Sigmoid colon (tissue), 6 donors: ENCODE measurements at regions not wholly inside any gene's neighbourhood (a gene's known extent, or its start where the extent isn't known, plus 50 kb on each side); places are given as distances from the start of the nearest gene placed in this dataset.
"Not testable (repeated sequence)": the region's sequence is repeated elsewhere in the genome, so short reads cannot be mapped to it uniquely, and the experiment has no call there.

Experiments
- DNase-seq: peaks from one replicate; pipeline ENCODE4 v3.0.0-alpha.2; 2019
- H3K27ac ChIP-seq, 4 donors: fragments of 200-600 bp; sonication (generic); one replicate each; pipeline ENCODE4 v1.5.1; 2016 to 2019; ENCODE audit warnings: mild to moderate bottlenecking in 1 of 4
- H3K27me3 ChIP-seq, 3 donors: fragments of 200-600 bp; sonication (generic); one replicate each; pipeline ENCODE4 v1.5.1; 2019; ENCODE audit warnings: mild to moderate bottlenecking in 1 of 3
- H3K36me3 ChIP-seq, 4 donors: fragments of 200-600 bp; sonication (generic); one replicate each; pipeline ENCODE4 v1.5.1; 2016 to 2019
- H3K4me1 ChIP-seq, 4 donors: fragments of 200-600 bp; sonication (generic); one replicate each; pipeline ENCODE4 v1.5.1; 2017 to 2019
- H3K4me3 ChIP-seq, 4 donors: fragments of 200-600 bp; sonication (generic); one replicate each; pipeline ENCODE4 v1.5.1; 2017 to 2019; ENCODE audit warnings: mild to moderate bottlenecking in 2 of 4, moderate library complexity in 1 of 4
- H3K9me3 ChIP-seq, 4 donors: fragments of 200-600 bp in 3 of 4; sonication (generic) in 3 of 4; one replicate each; pipeline versions ENCODE4 v1.5.1 to v1.6.1; 2013 to 2019
- WGBS, 2 donors: extraction: QIAGEN DNeasy Blood & Tissue Kit; methylation state at CpG; one replicate each; pipeline ENCODE4 v1.1.7; 2013; 5-methylcytosine and 5-hydroxymethylcytosine counted together
- intact Hi-C: fragments of 100-400 bp; cut with DNase I; formaldehyde crosslinking; loops from one replicate; pipeline ENCODE4 v1.15.1; 2023
- small RNA-seq, 3 donors: library from RNA; depleted of rRNA; stranded (forward); fragments of <200 nt; gene quantifications; one replicate each; pipeline ENCODE3, GENCODE V24; 2016
- donor health status: healthy with polysubstance abuse.
- donor health status: healthy.

DNA sequence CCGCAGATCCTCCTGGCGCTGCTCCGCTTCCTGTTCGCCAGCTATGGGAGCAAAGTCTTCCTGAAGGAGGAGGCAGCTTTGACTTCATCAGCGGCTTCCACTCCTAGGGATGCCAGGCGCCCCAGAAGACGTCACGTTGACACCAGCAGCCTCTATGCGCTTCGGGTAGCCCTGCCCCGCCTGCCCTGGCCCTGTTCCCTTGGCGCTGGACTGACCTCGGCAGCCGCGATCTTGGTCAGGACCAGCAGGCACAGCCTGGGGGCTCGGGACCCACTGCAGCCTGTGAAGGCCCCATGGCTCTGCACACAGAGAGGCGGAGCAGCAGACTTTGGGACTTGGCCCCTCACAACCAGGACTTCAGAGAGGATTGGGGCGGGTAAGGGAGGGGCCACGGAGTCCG lies 957.8 kb downstream of the RPIA start:
- intact Hi-C loops, DNase-seq, H3K9me3 ChIP-seq, H3K4me3 ChIP-seq, H3K27ac ChIP-seq, H3K27me3 ChIP-seq, H3K36me3 ChIP-seq, H3K4me1 ChIP-seq: not testable (repeated sequence)
- WGBS, 2 donors, result 32 to 40% methylated on average over 13 of the region's 20 CpGs

DNA sequence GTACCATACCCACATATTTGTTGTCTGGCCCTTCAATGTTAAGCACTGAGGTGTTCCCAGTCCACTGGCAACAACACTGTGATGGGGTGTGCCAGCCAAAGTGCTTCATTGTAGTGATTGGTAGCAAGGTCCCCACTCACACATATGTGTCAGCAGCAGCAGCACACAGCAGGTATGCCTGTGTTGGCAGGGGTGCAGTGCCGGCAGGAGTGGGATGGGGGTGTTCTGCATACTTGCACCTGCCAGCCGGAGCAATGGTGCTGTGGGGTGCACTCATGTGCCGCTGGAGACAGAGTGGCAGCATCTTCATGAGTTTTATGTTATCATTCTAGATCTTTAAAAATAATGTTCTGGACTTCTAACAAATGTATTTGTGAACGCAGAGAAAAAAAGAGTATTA lies 987.8 kb downstream of the RPIA start:
- H3K36me3 ChIP-seq, H3K27me3 ChIP-seq, H3K4me3 ChIP-seq, H3K27ac ChIP-seq, intact Hi-C loops, DNase-seq, H3K9me3 ChIP-seq, H3K4me1 ChIP-seq: not testable (repeated sequence)
- WGBS, 2 donors, result 85 to 94% methylated on average over 4 of the region's 4 CpGs

Small RNAs in the stretch of these regions (small RNA-seq; reads per million reads assigned to genes)
- 0 reads per million in 3 donors for gene RF00001
